Kidney (tissue), 13 donors: ENCODE measurements at regions not wholly inside any gene's neighbourhood (a gene's known extent, or its start where the extent isn't known, plus 50 kb on each side); places are given as distances from the start of the nearest gene placed in this dataset.

Experiments used
- DNase-seq, 5 donors: peaks; one replicate each; pipeline ENCODE4 v3.0.0-alpha.2; 2013 to 2020
- FAIRE-seq: peaks from 2 replicates; lab custom pipeline; 2012; peaks lifted over from hg19 to GRCh38; lab: Jason Lieb, UNC
- H3K27ac ChIP-seq, 2 donors: one replicate each; pipeline ENCODE4 v1.7.0; 2013; ENCODE audit warnings: low read depth in 2 of 2, low read length in 2 of 2, inconsistent platforms in 1 of 2
- H3K27me3 ChIP-seq: one replicate; pipeline ENCODE4 v1.7.1; 2013; ENCODE audit warnings: low read length, inconsistent platforms; ENCODE audit not compliant: control insufficient read depth, insufficient read depth
- H3K36me3 ChIP-seq, 3 donors: one replicate each; pipeline versions ENCODE4 v1.7.0 to v1.7.1; 2013; ENCODE audit warnings: low read length in 3 of 3, control low read depth in 1 of 3, inconsistent platforms in 1 of 3; ENCODE audit not compliant: insufficient read depth in 3 of 3, control insufficient read depth in 2 of 3
- H3K4me1 ChIP-seq, 3 donors: one replicate each; pipeline versions ENCODE4 v1.7.0 to v1.7.1; 2013; ENCODE audit warnings: low read length in 3 of 3, inconsistent platforms in 1 of 3, low read depth in 1 of 3; ENCODE audit not compliant: control insufficient read depth in 2 of 3, insufficient read depth in 2 of 3
- H3K4me3 ChIP-seq, 3 donors: one replicate each; pipeline versions ENCODE4 v1.7.0 to v1.8.1; 2013; ENCODE audit warnings: low read length in 3 of 3, control low read depth in 1 of 3, inconsistent platforms in 1 of 3
- H3K9ac ChIP-seq, 3 donors: one replicate each; pipeline versions ENCODE4 v1.7.0 to v1.7.1; 2013; ENCODE audit warnings: low read length in 3 of 3, control low read depth in 1 of 3, inconsistent platforms in 1 of 3
- H3K9me3 ChIP-seq, 3 donors: one replicate each; pipeline versions ENCODE4 v1.7.0 to v1.7.1; 2013; ENCODE audit warnings: low read length in 3 of 3, control low read depth in 1 of 3, inconsistent platforms in 1 of 3; ENCODE audit not compliant: control insufficient read depth in 2 of 3, insufficient read depth in 1 of 3
- intact Hi-C: fragments of 100-400 bp; cut with DNase I; formaldehyde crosslinking; loops from one replicate; pipeline ENCODE4 v1.11.1; 2022
- TF ChIP-seq, protein P1 (sequence below): IDR thresholded peaks from 3 replicates; pipeline ENCODE4 v1.5.1; 2012; ENCODE audit warnings: mild to moderate bottlenecking, moderate library complexity, borderline replicate concordance; ENCODE audit not compliant: insufficient read depth; ENCODE audit errors: extremely low read depth
- donor health status: control.
- donor health status: control.
- donor health status: control.
- donor health status: control.
- donor health status: control.
- donor health status: DM: yes; HTN: yes; CAD: no.
- donor health status: Normal renal cell carcinoma (clear cell type).

DNA sequence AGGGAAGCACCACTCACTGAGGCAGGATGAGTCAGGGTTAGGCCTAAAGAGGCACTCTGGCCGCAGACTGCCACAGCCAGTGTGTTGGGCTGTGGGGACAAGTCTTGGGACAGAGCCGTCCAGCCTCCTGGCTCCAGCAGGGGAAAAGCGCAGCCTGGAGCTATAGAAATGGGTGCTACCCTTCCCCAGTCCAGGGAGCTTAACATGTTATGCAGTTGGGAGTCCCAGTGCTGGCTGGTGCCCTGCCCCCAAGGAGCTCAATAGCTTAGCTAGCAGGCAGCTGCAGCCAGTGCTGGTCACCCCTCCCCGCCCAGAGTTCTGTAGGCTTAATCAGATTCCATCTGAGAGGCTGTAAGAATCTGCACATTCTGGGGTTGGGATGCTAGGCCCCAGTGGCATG lies 399.6 kb upstream of the TUSC1 start:
- no peak overlapping the region for H3K27ac ChIP-seq
- no peaks in the 10 kb centered on the region for H3K36me3 ChIP-seq
- H3K4me1 ChIP-seq: no peaks in the 10 kb centered on the region
- H3K9ac ChIP-seq: no peak overlapping the region
- TF ChIP-seq, protein P1, sequence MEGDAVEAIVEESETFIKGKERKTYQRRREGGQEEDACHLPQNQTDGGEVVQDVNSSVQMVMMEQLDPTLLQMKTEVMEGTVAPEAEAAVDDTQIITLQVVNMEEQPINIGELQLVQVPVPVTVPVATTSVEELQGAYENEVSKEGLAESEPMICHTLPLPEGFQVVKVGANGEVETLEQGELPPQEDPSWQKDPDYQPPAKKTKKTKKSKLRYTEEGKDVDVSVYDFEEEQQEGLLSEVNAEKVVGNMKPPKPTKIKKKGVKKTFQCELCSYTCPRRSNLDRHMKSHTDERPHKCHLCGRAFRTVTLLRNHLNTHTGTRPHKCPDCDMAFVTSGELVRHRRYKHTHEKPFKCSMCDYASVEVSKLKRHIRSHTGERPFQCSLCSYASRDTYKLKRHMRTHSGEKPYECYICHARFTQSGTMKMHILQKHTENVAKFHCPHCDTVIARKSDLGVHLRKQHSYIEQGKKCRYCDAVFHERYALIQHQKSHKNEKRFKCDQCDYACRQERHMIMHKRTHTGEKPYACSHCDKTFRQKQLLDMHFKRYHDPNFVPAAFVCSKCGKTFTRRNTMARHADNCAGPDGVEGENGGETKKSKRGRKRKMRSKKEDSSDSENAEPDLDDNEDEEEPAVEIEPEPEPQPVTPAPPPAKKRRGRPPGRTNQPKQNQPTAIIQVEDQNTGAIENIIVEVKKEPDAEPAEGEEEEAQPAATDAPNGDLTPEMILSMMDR: no peak
- intact Hi-C loops: no loop called here
- no peak overlapping the region for H3K4me3 ChIP-seq
- FAIRE-seq: no peak
- H3K27me3 ChIP-seq: no peaks in the 10 kb centered on the region
- no peaks in the 10 kb centered on the region for H3K9me3 ChIP-seq
- peak in 1 of 5 donors; percentile 53 for DNase-seq

DNA sequence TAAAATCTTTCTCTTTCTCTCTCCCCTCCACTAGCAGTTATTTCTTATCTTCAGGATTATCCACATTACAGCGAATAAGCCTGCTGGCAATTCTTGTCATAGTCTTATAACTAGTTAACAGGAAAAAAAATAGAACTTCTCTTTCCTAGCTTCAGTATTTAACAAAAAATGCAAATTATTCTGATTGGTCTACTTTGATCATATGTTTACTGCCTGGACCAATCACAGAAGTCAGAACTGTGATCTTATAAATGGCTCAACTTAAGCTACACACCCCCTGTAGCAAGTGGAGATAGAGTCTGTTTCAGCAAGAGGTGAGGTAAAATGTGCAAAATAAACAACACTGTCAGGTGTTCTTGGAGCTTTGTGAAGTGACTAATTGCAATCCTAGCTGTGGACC lies 389.4 kb upstream of the TUSC1 start:
- TF ChIP-seq, protein P1: no peak
- intact Hi-C loops: no loop called here
- FAIRE-seq: no peak
- H3K27ac ChIP-seq: no peak overlapping the region
- H3K27me3 ChIP-seq: no peaks in the 10 kb centered on the region
- no peak for DNase-seq
- no peaks in the 10 kb centered on the region for H3K4me1 ChIP-seq
- no peak overlapping the region for H3K9ac ChIP-seq
- no peak overlapping the region for H3K4me3 ChIP-seq
- H3K9me3 ChIP-seq: no peaks in the 10 kb centered on the region
- H3K36me3 ChIP-seq: no peaks in the 10 kb centered on the region

DNA sequence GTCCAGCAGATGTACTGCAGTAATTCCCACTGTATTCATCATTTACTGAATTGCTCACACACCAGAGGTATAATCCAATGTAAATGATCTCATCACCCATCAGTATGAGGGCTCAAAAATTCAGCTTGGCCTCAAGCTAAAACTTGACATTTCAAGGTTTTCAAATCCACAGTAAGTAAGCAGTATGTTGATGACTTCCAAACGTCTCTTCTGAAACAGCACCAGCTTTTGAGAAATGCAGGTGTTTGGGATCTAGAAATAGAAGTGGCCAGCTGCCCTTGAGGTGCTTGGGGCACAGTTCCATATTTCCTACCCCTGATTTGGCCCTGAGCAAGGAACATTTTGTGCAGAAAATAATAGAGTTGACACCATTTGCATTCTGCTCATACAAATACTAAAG lies 388.0 kb upstream of the TUSC1 start:
- no peak for DNase-seq
- TF ChIP-seq, protein P1: no peak
- Histone ChIP-seq H3K27me3 (no peaks in the 10 kb centered on the region), H3K9me3 (no peaks in the 10 kb centered on the region), H3K4me3 (no peak overlapping the region), H3K4me1 (no peaks in the 10 kb centered on the region), H3K27ac (no peak overlapping the region), H3K36me3 (no peaks in the 10 kb centered on the region), H3K9ac (no peak overlapping the region)
- intact Hi-C loops: no loop called here
- FAIRE-seq: no peak

DNA sequence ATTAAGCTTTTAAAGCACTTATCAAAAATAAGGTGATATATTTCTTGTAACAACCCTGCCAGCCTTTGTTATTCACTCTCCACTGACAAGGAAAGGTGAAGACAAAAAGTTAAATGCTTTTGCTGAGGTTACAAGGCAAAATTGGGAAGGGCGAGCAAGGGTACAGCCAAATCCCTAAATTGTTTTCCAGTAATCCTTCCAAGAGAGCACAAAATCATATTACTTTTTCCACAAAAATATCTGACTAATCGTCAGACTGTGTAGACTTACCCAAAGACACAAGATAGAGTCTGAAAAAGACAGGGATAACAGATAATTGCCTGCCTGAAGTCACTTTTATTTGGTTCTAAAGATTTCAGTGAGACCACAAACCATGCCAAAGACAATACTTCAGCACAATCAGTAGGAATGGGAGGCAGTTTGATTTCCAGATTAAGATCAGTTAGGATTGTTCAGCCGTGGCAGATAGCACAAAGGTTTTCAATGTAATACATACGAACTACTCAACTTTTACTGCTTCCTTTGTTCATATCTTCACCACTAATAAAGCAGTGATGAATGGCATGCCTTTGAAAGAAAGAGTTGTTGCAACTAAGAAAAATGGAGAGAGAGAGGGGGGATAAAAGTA lies 383.8 kb upstream of the TUSC1 start:
- intact Hi-C loops: no loop called here

More for the DNA sequence above, 383.8 kb upstream of the TUSC1 start:
- no peaks in the 10 kb centered on the region for H3K36me3 ChIP-seq
- no peak overlapping the region for H3K27ac ChIP-seq
- H3K4me3 ChIP-seq: no peak overlapping the region
- no peaks in the 10 kb centered on the region for H3K27me3 ChIP-seq
- FAIRE-seq: no peak
- no peak overlapping the region for H3K9ac ChIP-seq
- H3K9me3 ChIP-seq: no peaks in the 10 kb centered on the region
- DNase-seq: no peak
- no peaks in the 10 kb centered on the region for H3K4me1 ChIP-seq
- TF ChIP-seq, protein P1: no peak
